GM19099 (cell line): ENCODE measurements at regions not wholly inside any gene's neighbourhood (a gene's known extent, or its start where the extent isn't known, plus 50 kb on each side); places are given as distances from the start of the nearest gene placed in this dataset.

Source experiments
- POLR2A ChIP-seq: IDR thresholded peaks from 3 replicates; pipeline ENCODE4 v1.6.1; 2011; ENCODE audit warnings: low read depth; ENCODE audit not compliant: insufficient read length; ENCODE audit errors: extremely low read depth

DNA sequence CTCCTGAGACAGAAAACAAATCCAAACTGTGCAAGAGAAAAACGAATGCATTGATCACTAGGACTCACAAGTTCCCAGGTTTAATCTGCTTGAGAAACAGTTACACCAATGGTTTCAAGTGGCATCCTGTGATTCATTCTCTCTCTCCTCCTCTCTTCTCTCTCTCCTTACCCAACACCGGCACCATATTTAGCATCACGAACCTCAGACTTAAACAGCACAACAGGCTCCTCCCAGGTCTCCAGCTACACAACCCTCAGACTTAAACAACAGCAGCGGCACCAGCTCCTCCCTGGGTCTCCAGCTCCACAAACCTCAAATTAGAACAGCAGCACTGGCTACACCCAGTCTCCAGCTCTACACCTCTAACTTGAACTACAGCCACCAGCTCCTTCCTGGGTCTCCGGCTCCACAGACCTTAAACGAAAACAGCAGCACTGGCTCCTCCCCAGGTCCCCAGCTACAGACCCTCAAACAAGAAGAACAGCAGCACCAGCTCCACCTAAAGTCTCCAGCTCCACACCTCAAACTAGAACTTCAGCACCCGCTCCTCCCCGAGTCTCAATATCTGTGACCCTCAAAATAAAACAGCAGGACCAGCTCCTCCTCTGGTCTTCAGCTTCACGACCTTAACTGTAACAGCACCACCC, 355.9 kb downstream of the PREX1 start:
- no peak for TF ChIP-seq POLR2A

DNA sequence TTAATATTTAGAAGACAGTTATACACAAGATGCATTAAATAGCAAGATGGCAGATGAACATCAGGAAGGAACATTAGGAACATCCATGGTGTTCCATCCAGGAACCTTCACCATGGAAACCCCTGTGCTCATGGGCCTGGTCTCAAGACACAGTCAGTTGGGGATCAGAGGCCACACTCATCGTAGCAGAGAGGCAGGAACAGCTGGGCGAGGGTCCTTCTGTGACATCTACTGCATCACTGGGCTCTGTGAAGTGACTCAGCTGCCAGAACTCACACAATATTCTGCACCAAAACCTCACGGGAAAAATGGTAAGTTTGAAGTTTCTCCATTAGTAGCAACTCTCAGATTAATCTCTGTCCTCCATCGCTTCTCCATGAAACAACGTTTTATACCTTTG, 356.6 kb downstream of the PREX1 start:
- no peak for TF ChIP-seq POLR2A

DNA sequence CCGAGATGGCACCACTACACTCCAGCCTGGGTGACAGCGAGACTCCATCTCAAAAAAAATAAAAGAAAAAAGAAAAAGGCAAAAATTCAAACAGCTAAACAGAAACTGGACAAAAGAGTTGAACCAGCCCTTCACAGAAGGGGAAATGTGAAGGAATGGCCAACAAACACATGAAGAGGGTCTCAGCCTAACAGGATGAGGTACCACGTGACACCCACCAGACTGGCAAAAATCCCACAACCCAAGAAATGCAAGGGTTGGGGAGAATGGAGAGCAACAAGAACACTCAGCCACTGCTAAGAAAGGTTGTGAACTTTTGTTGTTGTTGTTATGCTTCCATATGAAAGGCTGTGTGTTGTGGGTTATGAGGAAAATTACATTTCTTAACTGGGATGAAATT, 357.7 kb downstream of the PREX1 start:
- TF ChIP-seq POLR2A, result no peak

- no peak for TF ChIP-seq POLR2A
Observed at GRCh38 chr20:48469026-48469425, 358.8 kb downstream of the PREX1 start.

GRCh38 chr20:48468571-48468970, 359.2 kb downstream of the PREX1 start:
- TF ChIP-seq POLR2A, result no peak

DNA sequence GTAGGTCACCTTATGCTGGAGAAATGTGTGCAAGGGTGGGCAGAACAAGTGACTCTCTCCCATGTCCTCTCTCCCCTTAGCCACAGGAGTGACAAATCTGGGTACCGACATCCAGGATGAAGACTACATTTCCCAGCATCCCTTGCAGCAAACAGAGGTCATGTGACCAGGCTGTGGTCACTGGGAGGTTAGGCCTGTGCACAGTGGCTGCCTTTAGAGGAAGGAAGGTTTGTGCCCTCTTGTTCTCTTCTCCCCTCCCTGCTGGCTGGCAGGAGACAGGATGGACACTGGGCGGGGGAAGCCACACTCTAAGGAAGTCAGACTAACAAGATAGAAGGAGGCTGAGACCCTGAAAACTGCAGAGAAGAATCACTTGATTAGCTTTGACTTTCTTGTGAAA, 360.2 kb downstream of the PREX1 start:
- no peak for TF ChIP-seq POLR2A

- no peak for TF ChIP-seq POLR2A
Observed at GRCh38 chr20:48465271-48465670, 362.5 kb downstream of the PREX1 start.

GRCh38 chr20:48463916-48464315, 363.9 kb downstream of the PREX1 start:
- TF ChIP-seq POLR2A, result no peak

DNA sequence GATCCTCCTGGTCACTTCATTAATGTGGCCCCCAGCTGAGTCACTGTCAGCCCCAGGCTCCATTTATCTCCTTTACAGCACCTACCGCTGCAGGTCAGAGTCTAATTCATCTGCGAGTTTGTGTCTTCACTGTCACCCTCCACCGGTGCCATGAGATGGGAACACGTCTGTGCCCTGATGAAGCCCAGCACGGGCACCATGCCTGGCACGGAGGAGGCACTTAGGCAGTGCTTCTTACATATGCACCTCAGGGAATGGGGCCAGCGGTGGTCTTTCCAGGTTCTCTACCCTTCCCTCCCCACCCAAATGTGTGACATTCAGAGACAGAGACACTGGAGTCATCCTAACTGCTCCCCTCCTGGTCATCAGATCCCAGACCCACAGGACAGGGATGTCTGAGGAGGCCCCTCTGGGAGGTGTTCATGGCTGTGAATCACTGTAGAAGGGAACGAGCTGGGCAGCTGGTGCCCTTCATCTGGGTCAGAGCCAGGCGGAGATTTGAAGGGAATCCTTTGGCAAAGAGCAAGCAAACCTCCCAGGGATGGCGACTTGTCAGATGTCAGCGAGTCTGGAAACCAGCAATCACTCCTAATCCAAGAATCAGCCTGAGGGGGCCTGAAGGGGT, 364.6 kb downstream of the PREX1 start:
- no peak for TF ChIP-seq POLR2A

- TF ChIP-seq POLR2A, result no peak
Observed at GRCh38 chr20:48461735-48462119, 366.1 kb downstream of the PREX1 start.

GRCh38 chr20:48461091-48461734, 366.6 kb downstream of the PREX1 start:
- TF ChIP-seq POLR2A, result no peak

GRCh38 chr20:48460681-48461080, 367.1 kb downstream of the PREX1 start:
- no peak for TF ChIP-seq POLR2A

DNA sequence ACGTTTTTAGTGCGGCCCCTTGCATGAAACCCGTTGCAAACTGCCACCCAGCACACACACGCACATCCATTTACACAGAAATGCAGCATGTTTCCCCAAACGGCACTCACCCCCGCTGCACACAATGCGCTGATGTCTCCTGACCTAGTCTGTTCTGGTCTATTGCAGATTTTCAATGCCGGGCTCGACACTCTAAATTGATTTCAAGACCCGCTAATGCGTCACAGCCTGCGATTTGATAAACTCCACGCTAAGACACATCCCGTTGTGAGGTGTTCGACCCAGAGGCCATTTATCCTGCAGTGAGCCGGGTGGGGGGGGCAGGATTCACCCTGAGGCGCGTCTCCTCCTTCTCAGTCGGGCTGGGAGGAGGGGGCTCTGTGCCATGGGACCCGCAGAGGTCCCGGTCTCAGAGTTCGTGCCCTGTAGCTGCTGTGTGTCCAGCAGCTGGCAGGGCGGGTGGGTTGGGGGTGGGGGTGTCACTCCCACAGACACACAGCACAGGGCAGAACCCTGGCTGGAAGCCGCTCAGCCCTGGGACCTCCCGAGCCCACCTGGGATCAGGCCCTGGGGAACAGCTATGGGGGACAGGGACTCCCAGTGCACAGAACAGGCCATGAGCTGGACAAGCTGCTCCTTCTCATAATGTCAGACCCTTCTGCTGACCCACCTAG, 367.9 kb downstream of the PREX1 start:
- TF ChIP-seq POLR2A, result no peak

DNA sequence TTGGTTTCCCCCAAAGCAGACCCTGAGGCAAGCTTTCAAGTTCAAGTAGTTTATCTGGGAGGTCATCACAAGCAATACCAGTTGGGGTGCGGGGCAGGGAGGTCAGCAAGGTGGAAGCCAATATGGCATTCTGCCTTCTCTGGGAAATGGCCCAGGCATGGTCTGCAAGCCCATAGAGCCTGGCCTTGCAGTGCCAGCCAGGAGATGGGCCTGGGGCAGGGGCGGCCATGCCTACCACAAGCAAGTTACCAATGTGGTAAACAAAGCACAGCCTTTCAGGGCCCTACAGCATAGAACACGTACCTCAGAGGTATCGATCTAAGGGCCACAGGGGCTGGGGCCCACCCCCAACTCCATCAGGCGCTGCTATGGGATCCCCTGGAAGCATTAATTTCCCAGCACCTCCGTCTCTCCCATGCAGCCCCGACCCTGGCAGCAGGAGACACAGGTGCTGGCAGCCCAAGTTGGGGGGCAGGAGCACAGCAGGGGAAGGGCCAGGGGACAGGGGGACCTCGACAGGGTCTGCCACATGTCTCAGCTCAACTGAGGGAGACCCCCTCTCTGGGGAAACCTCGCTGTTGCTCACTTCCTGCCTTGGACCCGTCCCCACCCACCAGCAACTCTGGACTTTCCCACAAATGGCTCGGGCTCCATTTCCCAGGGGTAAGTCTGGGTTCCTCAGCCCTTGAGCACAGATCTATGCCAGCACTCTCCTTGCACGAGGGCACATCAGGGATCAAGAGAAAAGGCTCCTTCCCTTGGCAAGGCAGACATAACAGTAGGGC, 369.0 kb downstream of the PREX1 start:
- TF ChIP-seq POLR2A, result no peak

DNA sequence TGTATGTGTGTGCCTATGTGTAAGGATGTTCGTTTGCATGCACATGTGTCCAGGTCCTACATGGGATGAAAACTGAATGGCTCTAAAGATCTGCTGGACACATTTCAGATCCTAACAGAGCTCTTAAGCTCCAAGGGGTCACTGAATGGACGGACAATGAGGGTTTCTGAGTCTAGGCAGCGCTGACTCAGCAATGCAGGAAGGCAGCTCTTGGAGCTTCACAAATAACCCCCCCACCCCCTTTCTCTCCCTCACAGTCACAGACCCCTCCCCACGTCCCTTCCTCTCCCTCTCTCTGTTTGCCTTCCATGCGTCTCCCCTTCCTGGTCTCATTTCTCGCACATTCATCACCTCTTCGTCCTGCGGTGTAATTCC, 369.8 kb downstream of the PREX1 start:
- TF ChIP-seq POLR2A, result no peak

- TF ChIP-seq POLR2A, result no peak
Observed at GRCh38 chr20:48457193-48458002, 370.4 kb downstream of the PREX1 start.
